CD4-positive, alpha-beta memory T cell (primary cell): ENCODE measurements at regions not wholly inside any gene's neighbourhood (a gene's known extent, or its start where the extent isn't known, plus 50 kb on each side); places are given as distances from the start of the nearest gene placed in this dataset.

ENCODE experiments used
- CTCF ChIA-PET: fragments of 350-600 bp; sonication (Branson Sonifier 250); formaldehyde crosslinking; loops from one replicate; lab custom pipeline; 2021; ENCODE audit warnings: inconsistent platforms; ENCODE audit not compliant: partially characterized antibody; lab: Charles Lee
- POLR2A ChIA-PET: fragments of 350-600 bp; sonication (Branson Sonifier 250); formaldehyde crosslinking; loops from one replicate; lab custom pipeline; 2021; ENCODE audit not compliant: partially characterized antibody; lab: Charles Lee
- DNase-seq, 5 donors: peaks; one replicate each; pipeline versions ENCODE4 v3.0.0 to v3.0.0-alpha.2; 2020 to 2022; ENCODE audit warnings: mixed read lengths in 1 of 5
- H3K27ac ChIP-seq: one replicate; pipeline ENCODE4 v1.7.0; 2013; ENCODE audit warnings: low read depth, low read length
- H3K27me3 ChIP-seq: 2 replicates; pipeline ENCODE4 v1.7.0; 2013; ENCODE audit warnings: mild to moderate bottlenecking, low read length, moderate library complexity; ENCODE audit not compliant: insufficient read depth
- H3K36me3 ChIP-seq: 2 replicates; pipeline ENCODE4 v1.7.0; 2013; ENCODE audit warnings: mild to moderate bottlenecking, low read length, moderate library complexity; ENCODE audit not compliant: insufficient read depth
- H3K4me1 ChIP-seq: 2 replicates; pipeline ENCODE4 v1.7.0; 2013; ENCODE audit warnings: mild to moderate bottlenecking, low read length, moderate library complexity; ENCODE audit not compliant: insufficient read depth
- H3K4me3 ChIP-seq, 2 donors: one replicate each; pipeline ENCODE4 v1.7.0; 2013; ENCODE audit warnings: low read length in 2 of 2, mild to moderate bottlenecking in 1 of 2
- H3K9me3 ChIP-seq, 2 donors: one replicate each; pipeline ENCODE4 v1.7.0; 2013; ENCODE audit warnings: low read length in 2 of 2, control low read depth in 1 of 2; ENCODE audit not compliant: control insufficient read depth in 1 of 2
- H3K27ac Mint-ChIP-seq, 7 donors: one replicate each; pipeline ENCODE4 v1.8.0; 2020 to 2021; ENCODE audit warnings: mixed read lengths in 7 of 7, mild to moderate bottlenecking in 6 of 7, inconsistent platforms in 3 of 7, moderate library complexity in 3 of 7
- H3K27me3 Mint-ChIP-seq, 2 donors: one replicate each; pipeline ENCODE4 v1.8.0; 2020 to 2021; ENCODE audit warnings: mixed read lengths in 2 of 2
- H3K36me3 Mint-ChIP-seq, 2 donors: one replicate each; pipeline ENCODE4 v1.8.0; 2020 to 2021; ENCODE audit warnings: mixed read lengths in 2 of 2, inconsistent platforms in 1 of 2, mild to moderate bottlenecking in 1 of 2
- H3K4me1 Mint-ChIP-seq, 4 donors: one replicate each; pipeline ENCODE4 v1.8.0; 2020 to 2021; ENCODE audit warnings: mixed read lengths in 4 of 4, mild to moderate bottlenecking in 1 of 4
- H3K4me3 Mint-ChIP-seq, 8 donors: one replicate each; pipeline ENCODE4 v1.8.0; 2020 to 2021; ENCODE audit warnings: mixed read lengths in 8 of 8, mild to moderate bottlenecking in 7 of 8, moderate library complexity in 6 of 8, inconsistent platforms in 3 of 8
- H3K9me3 Mint-ChIP-seq, 8 donors: one replicate each; pipeline ENCODE4 v1.8.0; 2020 to 2021; ENCODE audit warnings: mixed read lengths in 8 of 8, mild to moderate bottlenecking in 5 of 8, inconsistent platforms in 3 of 8, moderate library complexity in 1 of 8
- intact Hi-C: fragments of 100-400 bp; cut with micrococcal nuclease; formaldehyde crosslinking; loops from one replicate; pipeline ENCODE4 v1.15.1; 2023

- Mint-ChIP-seq H3K36me3 (no peaks in the 10 kb centered on the region), H3K9me3 (no peaks in the 10 kb centered on the region), H3K27me3 (no peaks in the 10 kb centered on the region), H3K27ac (no peak overlapping the region), H3K4me3 (no peak overlapping the region), H3K4me1 (no peaks in the 10 kb centered on the region)
- no peaks in the 10 kb centered on the region for H3K9me3 ChIP-seq
- H3K36me3 ChIP-seq: no peaks in the 10 kb centered on the region
- CTCF ChIA-PET: no interaction called here
- no peak for DNase-seq
- intact Hi-C loops: no loop called here
- H3K4me1 ChIP-seq: no peaks in the 10 kb centered on the region
- POLR2A ChIA-PET: no interaction called here
- H3K4me3 ChIP-seq: no peak overlapping the region
- no peaks in the 10 kb centered on the region for H3K27me3 ChIP-seq
- no peak overlapping the region for H3K27ac ChIP-seq
These were observed 234.1 kb downstream of the OMA1 start for GRCh38 chr1:58312461-58312860.

- no peak for DNase-seq
- Histone ChIP-seq H3K36me3 (no peaks in the 10 kb centered on the region), H3K9me3 (no peaks in the 10 kb centered on the region), H3K4me1 (no peaks in the 10 kb centered on the region), H3K4me3 (no peak overlapping the region), H3K27me3 (no peaks in the 10 kb centered on the region), H3K27ac (no peak overlapping the region)
- Mint-ChIP-seq H3K27ac (no peak overlapping the region), H3K9me3 (no peaks in the 10 kb centered on the region), H3K4me3 (no peak overlapping the region), H3K27me3 (no peaks in the 10 kb centered on the region), H3K36me3 (no peaks in the 10 kb centered on the region), H3K4me1 (no peaks in the 10 kb centered on the region)
- intact Hi-C loops: no loop called here
- CTCF ChIA-PET: no interaction called here
- POLR2A ChIA-PET: no interaction called here
These were observed 235.6 kb downstream of the OMA1 start for GRCh38 chr1:58310881-58311280.

- ChIA-PET CTCF (interaction anchor here (1.1 kb wide), 1 partner anchor 9 kb away, joined by 3 read pairs; no protein-coding TSS in a partner anchor), POLR2A (no interaction called here)
- H3K9me3 Mint-ChIP-seq: no peaks in the 10 kb centered on the region
- Histone ChIP-seq H3K4me3 (no peak overlapping the region), H3K4me1 (no peaks in the 10 kb centered on the region), H3K27ac (no peak overlapping the region), H3K9me3 (no peaks in the 10 kb centered on the region), H3K36me3 (no peaks in the 10 kb centered on the region), H3K27me3 (no peaks in the 10 kb centered on the region)
- no peaks in the 10 kb centered on the region for H3K27me3 Mint-ChIP-seq
- no peak overlapping the region for H3K4me3 Mint-ChIP-seq
- H3K4me1 Mint-ChIP-seq: no peaks in the 10 kb centered on the region
- intact Hi-C loops: no loop called here
- H3K36me3 Mint-ChIP-seq: no peaks in the 10 kb centered on the region
- no peak overlapping the region for H3K27ac Mint-ChIP-seq
- DNase-seq: no peak
These were observed 236.1 kb downstream of the OMA1 start for GRCh38 chr1:58310469-58310868.

GRCh38 chr1:58308206-58308605, 238.3 kb downstream of the OMA1 start:
- Mint-ChIP-seq H3K36me3 (no peaks in the 10 kb centered on the region), H3K27ac (no peak overlapping the region), H3K9me3 (no peaks in the 10 kb centered on the region), H3K4me1 (no peaks in the 10 kb centered on the region), H3K4me3 (no peak overlapping the region), H3K27me3 (no peaks in the 10 kb centered on the region)
- Histone ChIP-seq H3K4me3 (no peak overlapping the region), H3K4me1 (no peaks in the 10 kb centered on the region), H3K9me3 (no peaks in the 10 kb centered on the region), H3K36me3 (no peaks in the 10 kb centered on the region), H3K27ac (no peak overlapping the region), H3K27me3 (no peaks in the 10 kb centered on the region)
- intact Hi-C loops: no loop called here
- no peak for DNase-seq
- POLR2A ChIA-PET: no interaction called here
- CTCF ChIA-PET: no interaction called here

DNA sequence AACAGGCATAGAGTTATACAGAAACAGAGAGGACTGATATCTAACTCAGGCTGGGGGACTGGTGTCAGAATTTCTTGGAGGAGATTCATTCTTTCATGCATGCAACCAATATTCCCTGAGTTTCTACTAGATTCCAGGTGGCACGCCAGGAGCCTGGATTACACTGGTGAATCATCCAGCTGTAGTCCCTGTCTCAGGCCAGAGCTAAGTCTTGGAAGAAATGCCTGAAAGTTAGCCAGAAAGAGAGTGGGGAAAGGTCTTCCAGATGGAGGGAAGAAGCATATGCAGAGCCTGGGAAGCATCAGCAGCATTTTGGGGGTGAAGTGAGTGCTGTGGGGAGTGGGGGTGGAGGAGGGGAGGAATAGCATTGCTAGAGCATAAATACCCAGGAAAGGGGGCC, 239.1 kb downstream of the OMA1 start:
- H3K36me3 Mint-ChIP-seq: no peaks in the 10 kb centered on the region
- no peaks in the 10 kb centered on the region for H3K4me1 Mint-ChIP-seq
- CTCF ChIA-PET: no interaction called here
- intact Hi-C loops: no loop called here
- no peaks in the 10 kb centered on the region for H3K27me3 Mint-ChIP-seq
- H3K4me1 ChIP-seq: no peaks in the 10 kb centered on the region
- POLR2A ChIA-PET: no interaction called here
- H3K4me3 ChIP-seq: no peak overlapping the region
- no peaks in the 10 kb centered on the region for H3K9me3 ChIP-seq
- H3K27me3 ChIP-seq: no peaks in the 10 kb centered on the region
- H3K4me3 Mint-ChIP-seq: no peak overlapping the region
- H3K36me3 ChIP-seq: no peaks in the 10 kb centered on the region
- H3K27ac ChIP-seq: no peak overlapping the region
- H3K27ac Mint-ChIP-seq: no peak overlapping the region
- no peak for DNase-seq
- no peaks in the 10 kb centered on the region for H3K9me3 Mint-ChIP-seq

DNA sequence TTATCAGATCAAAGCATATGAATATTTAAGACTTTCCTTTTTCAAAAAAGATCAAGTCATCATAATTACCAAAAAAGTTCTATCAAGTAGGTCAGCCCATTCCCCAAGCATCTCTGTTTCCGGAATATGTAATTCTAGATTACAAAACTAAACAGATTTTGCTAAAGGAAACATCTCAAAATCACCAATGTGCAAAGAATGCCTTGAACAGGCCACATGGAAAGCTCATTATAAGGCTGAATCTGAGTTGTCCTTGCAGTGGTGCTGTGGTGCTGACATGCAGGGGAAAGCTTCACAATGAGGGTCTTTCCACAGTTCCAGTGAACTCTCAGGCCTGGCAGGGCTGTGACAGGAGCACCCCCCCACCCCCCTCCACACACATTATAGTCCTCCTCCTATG, 240.9 kb downstream of the OMA1 start:
- intact Hi-C loops: no loop called here
- no peaks in the 10 kb centered on the region for H3K9me3 ChIP-seq
- Mint-ChIP-seq H3K27ac (no peak overlapping the region), H3K36me3 (no peaks in the 10 kb centered on the region), H3K4me1 (no peaks in the 10 kb centered on the region), H3K27me3 (no peaks in the 10 kb centered on the region), H3K9me3 (no peaks in the 10 kb centered on the region), H3K4me3 (no peak overlapping the region)
- ChIA-PET CTCF (no interaction called here), POLR2A (no interaction called here)
- no peaks in the 10 kb centered on the region for H3K27me3 ChIP-seq
- no peak overlapping the region for H3K27ac ChIP-seq
- no peak for DNase-seq
- no peak overlapping the region for H3K4me3 ChIP-seq
- no peaks in the 10 kb centered on the region for H3K36me3 ChIP-seq
- no peaks in the 10 kb centered on the region for H3K4me1 ChIP-seq

DNA sequence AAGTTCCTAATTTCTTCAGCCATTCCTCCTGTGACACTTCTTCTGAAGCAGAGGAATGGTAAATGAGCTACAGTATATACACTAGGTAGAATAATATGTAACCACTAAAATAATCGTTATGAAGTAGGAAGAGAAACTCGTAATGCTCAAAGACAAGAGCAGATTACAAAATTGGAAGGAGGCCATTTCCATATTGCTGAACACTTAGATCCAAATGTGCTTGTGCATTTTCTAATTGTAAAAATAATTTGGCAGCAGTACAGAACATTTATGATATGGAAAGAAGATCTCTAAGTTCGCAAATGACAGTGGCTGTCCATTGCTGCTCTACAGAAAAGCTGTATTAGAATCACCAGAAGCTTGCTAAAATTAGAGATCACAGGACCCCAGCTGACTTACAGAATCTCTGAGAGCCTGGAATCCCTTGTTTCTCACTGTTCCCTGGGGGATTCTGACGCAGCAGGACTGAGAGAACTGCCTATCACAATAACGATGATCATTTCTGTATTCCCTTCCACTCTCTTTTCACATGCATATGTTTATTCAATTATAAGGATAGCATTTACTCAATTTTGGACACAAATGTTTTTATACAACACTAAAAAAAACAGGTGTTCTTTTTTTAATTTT, 242.1 kb downstream of the OMA1 start:
- H3K36me3 Mint-ChIP-seq: no peaks in the 10 kb centered on the region
- no peak overlapping the region for H3K4me3 Mint-ChIP-seq
- no peaks in the 10 kb centered on the region for H3K27me3 Mint-ChIP-seq
- ChIA-PET POLR2A (no interaction called here), CTCF (no interaction called here)
- Histone ChIP-seq H3K36me3 (no peaks in the 10 kb centered on the region), H3K4me1 (no peaks in the 10 kb centered on the region), H3K27me3 (no peaks in the 10 kb centered on the region), H3K4me3 (no peak overlapping the region), H3K27ac (no peak overlapping the region), H3K9me3 (no peaks in the 10 kb centered on the region)
- H3K4me1 Mint-ChIP-seq: no peaks in the 10 kb centered on the region
- no peaks in the 10 kb centered on the region for H3K9me3 Mint-ChIP-seq
- no peak for DNase-seq
- intact Hi-C loops: no loop called here
- H3K27ac Mint-ChIP-seq: no peak overlapping the region

GRCh38 chr1:58303841-58304240, 242.7 kb downstream of the OMA1 start:
- ChIA-PET POLR2A (no interaction called here), CTCF (no interaction called here)
- no peaks in the 10 kb centered on the region for H3K9me3 Mint-ChIP-seq
- Histone ChIP-seq H3K4me3 (no peak overlapping the region), H3K4me1 (no peaks in the 10 kb centered on the region), H3K9me3 (no peaks in the 10 kb centered on the region), H3K36me3 (no peaks in the 10 kb centered on the region), H3K27ac (no peak overlapping the region), H3K27me3 (no peaks in the 10 kb centered on the region)
- H3K27me3 Mint-ChIP-seq: no peaks in the 10 kb centered on the region
- intact Hi-C loops: no loop called here
- no peaks in the 10 kb centered on the region for H3K36me3 Mint-ChIP-seq
- H3K4me3 Mint-ChIP-seq: no peak overlapping the region
- DNase-seq: no peak
- no peak overlapping the region for H3K27ac Mint-ChIP-seq
- no peaks in the 10 kb centered on the region for H3K4me1 Mint-ChIP-seq
